ENCODE measurements at regions not wholly inside any gene's neighbourhood (a gene's known extent, or its start where the extent isn't known, plus 50 kb on each side); places are given as distances from the start of the nearest gene placed in this dataset.

GRCh38 chr2:856456-856855, 94.2 kb upstream of the SNTG2 start:
- Histone ChIP-seq H3K4me2 (ENCODE audit: low read depth, low read length) (no peak overlapping the region), H3K27me3 (ENCODE audit: control insufficient read depth in 1 of 2, insufficient read depth in 2 of 2, low read length in 2 of 2) (peaks cover 8 to 38% of the 10 kb centered on the region in 2 experiments; a peak in 2 of 5 replicates), H3K27ac (ENCODE audit: extremely low read length, insufficient read depth, low read length) (no peak overlapping the region), H3K9ac (ENCODE audit: insufficient read depth, low read depth, low read length) (no peak overlapping the region), H2AFZ (ENCODE audit: low read length) (no peak overlapping the region), H3K4me1 (ENCODE audit: insufficient read depth, low read length) (no peaks in the 10 kb centered on the region), H4K20me1 (ENCODE audit: insufficient read depth, low read length) (no peaks in the 10 kb centered on the region), H3K4me3 (replicated peaks in 1 of 3; ENCODE audit: insufficient read depth in 1 of 3, low read depth in 2 of 3, low read length in 3 of 3) (no peak overlapping the region), H3K9me3 (ENCODE audit: low read length) (no peaks in the 10 kb centered on the region), H3K36me3 (replicated peaks in 1 of 2; ENCODE audit: control insufficient read depth in 1 of 2, insufficient read depth in 2 of 2, low read length in 2 of 2) (no peaks in the 10 kb centered on the region), H3K79me2 (ENCODE audit: insufficient read depth, low read length) (no peaks in the 10 kb centered on the region)
- TF ChIP-seq ATF6 (CRISPR knock-in tag; conservative IDR thresholded peaks at IDR 0.05): no peak
- no peak for TF ChIP-seq ZSCAN30 (CRISPR knock-in tag; IDR thresholded peaks at IDR 0.05)
- TF ChIP-seq MLX (CRISPR knock-in tag; IDR thresholded peaks at IDR 0.05): no peak
- TF ChIP-seq GTF3A (CRISPR knock-in tag; conservative IDR thresholded peaks at IDR 0.05): no peak
- TF ChIP-seq ZNF609 (CRISPR knock-in tag; IDR thresholded peaks at IDR 0.05; ENCODE audit: borderline replicate concordance): no peak
- ATAC-seq (no peak), DNase-seq (ENCODE audit: low spot score) (no peak), FAIRE-seq (no peak)
- CTCF ChIA-PET (ENCODE audit: low intra/inter-chr PET ratio, low total read pairs): interaction anchor here (1.3 to 1.7 kb wide), 2 partner anchors 690 to 694 kb away, joined by 3 to 5 read pairs; no protein-coding TSS in a partner anchor
- WGBS (ENCODE audit: low lambda C conversion rate): 3% methylated on average over 5 of the region's 5 CpGs
- POLR2A ChIA-PET: no interaction called here
- BruUV-seq (replicated peaks): no TSS peak
- in situ Hi-C loops (cut with HindIII; ENCODE audit: extremely low pct_ligation_motif_present, low pct_unique_long_range_greater_than_20kb) (no loop called here), intact Hi-C loops (cut with micrococcal nuclease; ENCODE audit: unreplicated experiment) (no loop called here)
